ENCODE measurements at regions not wholly inside any gene's neighbourhood (a gene's known extent, or its start where the extent isn't known, plus 50 kb on each side); places are given as distances from the start of the nearest gene placed in this dataset.

DNA sequence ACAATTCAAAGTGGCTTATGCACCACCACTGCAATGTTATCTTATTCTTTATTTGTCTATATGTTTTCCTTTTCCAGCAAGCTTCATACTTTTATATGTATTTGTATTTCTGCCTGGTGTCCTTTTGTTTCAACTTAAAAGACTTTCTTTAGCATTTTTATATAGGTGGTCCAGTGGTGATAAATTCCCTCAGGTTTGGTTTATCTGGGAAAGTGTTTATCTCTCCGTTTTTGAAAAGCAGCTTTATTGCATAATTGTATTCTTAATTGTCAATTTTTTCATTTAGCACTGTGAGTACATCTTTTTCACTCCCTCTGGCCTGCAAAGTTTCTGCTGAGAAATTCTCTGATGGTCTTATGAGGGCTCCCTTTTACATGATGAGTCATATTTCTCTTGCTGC lies 479.0 kb upstream of the GRID2 start:
- intact Hi-C loops (cut with micrococcal nuclease), result no loop called here
- Mint-ChIP-seq H3K4me1 (no peaks in the 10 kb centered on the region), H3K36me3 (ENCODE audit: low read depth) (no peaks in the 10 kb centered on the region), H3K27ac (no peak overlapping the region), H3K9me3 (peaks cover 11% of the 10 kb centered on the region), H3K4me3 (no peak overlapping the region), H3K27me3 (no peaks in the 10 kb centered on the region)
- TF ChIP-seq, protein P1, sequence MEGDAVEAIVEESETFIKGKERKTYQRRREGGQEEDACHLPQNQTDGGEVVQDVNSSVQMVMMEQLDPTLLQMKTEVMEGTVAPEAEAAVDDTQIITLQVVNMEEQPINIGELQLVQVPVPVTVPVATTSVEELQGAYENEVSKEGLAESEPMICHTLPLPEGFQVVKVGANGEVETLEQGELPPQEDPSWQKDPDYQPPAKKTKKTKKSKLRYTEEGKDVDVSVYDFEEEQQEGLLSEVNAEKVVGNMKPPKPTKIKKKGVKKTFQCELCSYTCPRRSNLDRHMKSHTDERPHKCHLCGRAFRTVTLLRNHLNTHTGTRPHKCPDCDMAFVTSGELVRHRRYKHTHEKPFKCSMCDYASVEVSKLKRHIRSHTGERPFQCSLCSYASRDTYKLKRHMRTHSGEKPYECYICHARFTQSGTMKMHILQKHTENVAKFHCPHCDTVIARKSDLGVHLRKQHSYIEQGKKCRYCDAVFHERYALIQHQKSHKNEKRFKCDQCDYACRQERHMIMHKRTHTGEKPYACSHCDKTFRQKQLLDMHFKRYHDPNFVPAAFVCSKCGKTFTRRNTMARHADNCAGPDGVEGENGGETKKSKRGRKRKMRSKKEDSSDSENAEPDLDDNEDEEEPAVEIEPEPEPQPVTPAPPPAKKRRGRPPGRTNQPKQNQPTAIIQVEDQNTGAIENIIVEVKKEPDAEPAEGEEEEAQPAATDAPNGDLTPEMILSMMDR (IDR thresholded peaks at IDR 0.05), result no peak
- no peak for DNase-seq
- ATAC-seq (ENCODE audit: low read depth), result no peak
- CTCF ChIA-PET, result no interaction called here
- POLR2A ChIA-PET, result no interaction called here

- POLR2A ChIA-PET, result no interaction called here
- Mint-ChIP-seq H3K27ac (no peak overlapping the region), H3K36me3 (ENCODE audit: low read depth) (no peaks in the 10 kb centered on the region), H3K4me1 (no peaks in the 10 kb centered on the region), H3K9me3 (peaks cover 11% of the 10 kb centered on the region), H3K4me3 (no peak overlapping the region), H3K27me3 (no peaks in the 10 kb centered on the region)
- TF ChIP-seq, protein P1 (IDR thresholded peaks at IDR 0.05), result no peak
- no peak for ATAC-seq (ENCODE audit: low read depth)
- intact Hi-C loops (cut with micrococcal nuclease), result no loop called here
- CTCF ChIA-PET, result no interaction called here
- no peak for DNase-seq
Observed at GRCh38 chr4:91826186-91826585, 477.6 kb upstream of the GRID2 start.

- DNase-seq, result no peak
- Mint-ChIP-seq H3K4me3 (no peak overlapping the region), H3K9me3 (peaks cover 8% of the 10 kb centered on the region), H3K36me3 (ENCODE audit: low read depth) (no peaks in the 10 kb centered on the region), H3K4me1 (no peaks in the 10 kb centered on the region), H3K27ac (no peak overlapping the region), H3K27me3 (no peaks in the 10 kb centered on the region)
- TF ChIP-seq, protein P1 (IDR thresholded peaks at IDR 0.05), result no peak
- intact Hi-C loops (cut with micrococcal nuclease), result no loop called here
- CTCF ChIA-PET, result no interaction called here
- POLR2A ChIA-PET, result no interaction called here
- ATAC-seq (ENCODE audit: low read depth), result no peak
Observed at GRCh38 chr4:91827914-91828313, 475.9 kb upstream of the GRID2 start.

GRCh38 chr4:91829531-91829930 lies 474.2 kb upstream of the GRID2 start:
- DNase-seq (no peak), ATAC-seq (ENCODE audit: low read depth) (no peak)
- H3K4me3 Mint-ChIP-seq, result no peak overlapping the region
- TF ChIP-seq, protein P1 (IDR thresholded peaks at IDR 0.05), result no peak
- no peaks in the 10 kb centered on the region for H3K36me3 Mint-ChIP-seq (ENCODE audit: low read depth)
- no peak overlapping the region for H3K27ac Mint-ChIP-seq
- peaks cover 18% of the 10 kb centered on the region for H3K9me3 Mint-ChIP-seq
- ChIA-PET POLR2A (no interaction called here), CTCF (no interaction called here)
- H3K27me3 Mint-ChIP-seq, result no peaks in the 10 kb centered on the region
- intact Hi-C loops (cut with micrococcal nuclease), result no loop called here
- H3K4me1 Mint-ChIP-seq, result no peaks in the 10 kb centered on the region

DNA sequence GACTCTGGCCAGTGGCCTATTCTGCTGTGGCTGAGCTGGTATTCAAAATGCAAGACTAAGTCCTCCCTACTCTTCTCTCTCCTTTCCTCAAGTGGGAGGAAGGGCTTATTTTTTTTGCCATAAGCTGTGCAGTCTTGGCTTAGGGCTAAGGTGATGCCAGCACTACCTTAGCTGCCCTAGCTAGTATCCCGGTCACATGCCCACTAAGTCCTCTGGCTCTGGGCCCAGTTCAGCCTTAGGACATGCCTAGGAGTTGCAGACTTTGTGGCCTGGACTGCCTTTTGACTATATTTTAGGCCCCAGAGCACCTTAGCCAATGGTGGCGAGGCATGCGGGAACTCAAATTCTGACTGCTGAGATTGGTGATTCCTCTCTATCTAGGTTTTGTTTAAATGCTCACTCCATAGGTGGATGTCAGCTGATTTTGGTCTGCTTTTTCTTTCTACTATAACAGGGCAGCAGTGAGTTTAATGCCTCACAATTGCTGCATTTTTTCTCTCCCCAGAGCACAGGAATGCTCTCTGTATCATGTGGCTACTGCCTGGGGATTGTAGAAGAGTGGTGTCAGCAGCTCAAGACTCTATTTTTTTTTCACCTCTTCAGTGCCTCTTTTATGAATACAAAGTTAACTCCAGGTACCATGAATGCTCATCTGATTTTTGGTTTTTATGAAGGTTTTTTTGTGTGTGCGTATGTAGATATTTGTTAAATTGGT lies 472.9 kb upstream of the GRID2 start:
- ATAC-seq (ENCODE audit: low read depth) (no peak), DNase-seq (no peak)
- Mint-ChIP-seq H3K27ac (no peak overlapping the region), H3K4me3 (no peak overlapping the region), H3K36me3 (ENCODE audit: low read depth) (no peaks in the 10 kb centered on the region), H3K4me1 (no peaks in the 10 kb centered on the region), H3K9me3 (peaks cover 20% of the 10 kb centered on the region), H3K27me3 (no peaks in the 10 kb centered on the region)
- intact Hi-C loops (cut with micrococcal nuclease), result no loop called here
- TF ChIP-seq, protein P1 (IDR thresholded peaks at IDR 0.05), result no peak
- ChIA-PET CTCF (no interaction called here), POLR2A (no interaction called here)
